NCI-H82 treated with DMSO at 0.1 percent for 48 hours (cell line): ENCODE measurements at regions not wholly inside any gene's neighbourhood (a gene's known extent, or its start where the extent isn't known, plus 50 kb on each side); places are given as distances from the start of the nearest gene placed in this dataset.

Experiments used
- DNase-seq: peaks from one replicate; lab custom pipeline; 2025; ENCODE audit not compliant: unreplicated experiment; lab: John Stamatoyannopoulos, UW

- DNase-seq, result no peak
These were observed 126.7 kb downstream of the DKK1 start for GRCh38 chr10:52440612-52441285.

GRCh38 chr10:52442576-52442975, 128.5 kb downstream of the DKK1 start:
- no peak for DNase-seq

GRCh38 chr10:52443419-52444388, 129.6 kb downstream of the DKK1 start:
- DNase-seq, result no peak

- DNase-seq, result no peak
These were observed 132.3 kb downstream of the DKK1 start for GRCh38 chr10:52446391-52446790.

- DNase-seq, result no peak
These were observed 133.9 kb downstream of the DKK1 start for GRCh38 chr10:52447931-52448353.

- DNase-seq, result no peak
These were observed 136.7 kb downstream of the DKK1 start for GRCh38 chr10:52450762-52451291.

GRCh38 chr10:52451817-52452216, 137.7 kb downstream of the DKK1 start:
- DNase-seq, result no peak

- DNase-seq, result no peak
These were observed 138.8 kb downstream of the DKK1 start for GRCh38 chr10:52452600-52453493.

- DNase-seq, result no peak
These were observed 139.4 kb downstream of the DKK1 start for GRCh38 chr10:52453501-52453900.

GRCh38 chr10:52454491-52454890, 140.4 kb downstream of the DKK1 start:
- DNase-seq, result no peak

GRCh38 chr10:52455098-52455497, 141.0 kb downstream of the DKK1 start:
- DNase-seq, result no peak

- no peak for DNase-seq
These were observed 145.0 kb downstream of the DKK1 start for GRCh38 chr10:52459097-52459496.

- DNase-seq, result no peak
These were observed 149.7 kb downstream of the DKK1 start for GRCh38 chr10:52463826-52464225.

GRCh38 chr10:52464368-52465124, 150.5 kb downstream of the DKK1 start:
- DNase-seq, result no peak

- DNase-seq, result no peak
These were observed 151.1 kb downstream of the DKK1 start for GRCh38 chr10:52465202-52465601.

- DNase-seq, result no peak
These were observed 152.4 kb downstream of the DKK1 start for GRCh38 chr10:52466464-52466863.

- DNase-seq, result no peak
These were observed 156.1 kb downstream of the DKK1 start for GRCh38 chr10:52469970-52470705.

- DNase-seq, result no peak
These were observed 158.5 kb downstream of the DKK1 start for GRCh38 chr10:52472406-52473146.

GRCh38 chr10:52474265-52474664, 160.2 kb downstream of the DKK1 start:
- no peak for DNase-seq
